ENCODE measurements at regions not wholly inside any gene's neighbourhood (a gene's known extent, or its start where the extent isn't known, plus 50 kb on each side); places are given as distances from the start of the nearest gene placed in this dataset.

GRCh38 chr6:131354356-131354755, 218.7 kb upstream of the ARG1 start:
- Histone ChIP-seq H3K27ac (no peak overlapping the region), H3K9me3 (no peaks in the 10 kb centered on the region), H3K4me1 (no peaks in the 10 kb centered on the region), H3K9ac (ENCODE audit: low read depth in 2 of 2, low read length in 2 of 2) (no peak overlapping the region), H3K36me3 (no peaks in the 10 kb centered on the region), H3K4me3 (no peak overlapping the region), H3K27me3 (no peaks in the 10 kb centered on the region)
- no peak for DNase-seq
- intact Hi-C loops (cut with DNase I): no loop called here
- TF ChIP-seq CTCF (IDR thresholded peaks at IDR 0.05): no peak

DNA sequence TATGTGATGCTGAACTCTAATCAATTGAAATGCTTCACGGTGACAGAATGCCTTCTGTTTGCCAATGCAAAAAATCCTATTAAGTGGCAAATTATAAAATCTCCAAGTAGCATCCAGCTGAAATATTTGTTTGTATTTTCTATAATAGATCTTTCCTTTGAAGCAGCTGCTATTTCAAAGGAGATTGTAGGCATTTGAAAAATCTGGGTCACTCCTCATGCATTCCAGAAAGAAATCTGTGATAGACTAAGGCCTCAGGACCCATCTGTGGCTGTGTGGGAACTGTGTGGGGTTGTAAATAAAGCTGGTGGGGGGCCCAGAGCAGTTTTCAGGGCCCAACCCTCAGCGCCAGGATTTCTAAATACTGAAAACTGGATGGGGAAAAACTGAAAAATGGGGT, 216.9 kb upstream of the ARG1 start:
- intact Hi-C loops (cut with DNase I): no loop called here
- Histone ChIP-seq H3K9ac (ENCODE audit: low read depth in 2 of 2, low read length in 2 of 2) (no peak overlapping the region), H3K4me3 (no peak overlapping the region), H3K9me3 (no peaks in the 10 kb centered on the region), H3K4me1 (no peaks in the 10 kb centered on the region), H3K27me3 (no peaks in the 10 kb centered on the region), H3K27ac (no peak overlapping the region), H3K36me3 (no peaks in the 10 kb centered on the region)
- no peak for DNase-seq
- no peak for TF ChIP-seq CTCF (IDR thresholded peaks at IDR 0.05)

GRCh38 chr6:131357501-131357900, 215.5 kb upstream of the ARG1 start:
- H3K9me3 ChIP-seq: no peaks in the 10 kb centered on the region
- TF ChIP-seq CTCF (IDR thresholded peaks at IDR 0.05): no peak
- H3K4me3 ChIP-seq: no peak overlapping the region
- DNase-seq: no peak
- H3K4me1 ChIP-seq: no peaks in the 10 kb centered on the region
- H3K27ac ChIP-seq: no peak overlapping the region
- H3K27me3 ChIP-seq: no peaks in the 10 kb centered on the region
- H3K9ac ChIP-seq (ENCODE audit: low read depth in 2 of 2, low read length in 2 of 2): no peak overlapping the region
- intact Hi-C loops (cut with DNase I): no loop called here
- no peaks in the 10 kb centered on the region for H3K36me3 ChIP-seq

- no peak overlapping the region for H3K9ac ChIP-seq (ENCODE audit: low read depth in 2 of 2, low read length in 2 of 2)
- no peak overlapping the region for H3K4me3 ChIP-seq
- no peaks in the 10 kb centered on the region for H3K4me1 ChIP-seq
- intact Hi-C loops (cut with DNase I): no loop called here
- H3K36me3 ChIP-seq: no peaks in the 10 kb centered on the region
- TF ChIP-seq CTCF (IDR thresholded peaks at IDR 0.05): no peak
- H3K27me3 ChIP-seq: no peaks in the 10 kb centered on the region
- H3K9me3 ChIP-seq: no peaks in the 10 kb centered on the region
- DNase-seq: no peak
- H3K27ac ChIP-seq: no peak overlapping the region
These were observed 211.0 kb upstream of the ARG1 start for GRCh38 chr6:131362070-131362469.

- intact Hi-C loops (cut with DNase I): no loop called here
- DNase-seq: no peak
- no peak overlapping the region for H3K9ac ChIP-seq (ENCODE audit: low read depth in 2 of 2, low read length in 2 of 2)
- no peak for TF ChIP-seq CTCF (IDR thresholded peaks at IDR 0.05)
- peaks cover 1% of the 10 kb centered on the region for H3K4me1 ChIP-seq
- no peaks in the 10 kb centered on the region for H3K36me3 ChIP-seq
- H3K4me3 ChIP-seq: no peak overlapping the region
- no peak overlapping the region for H3K27ac ChIP-seq
- no peaks in the 10 kb centered on the region for H3K27me3 ChIP-seq
- H3K9me3 ChIP-seq: no peaks in the 10 kb centered on the region
These were observed 210.3 kb upstream of the ARG1 start for GRCh38 chr6:131362696-131363095.
